HG03442 (cell line): ENCODE measurements at regions not wholly inside any gene's neighbourhood (a gene's known extent, or its start where the extent isn't known, plus 50 kb on each side); places are given as distances from the start of the nearest gene placed in this dataset.
"Not testable (repeated sequence)": the region's sequence is repeated elsewhere in the genome, so short reads cannot be mapped to it uniquely, and the experiment has no call there.

Experiments used
- ATAC-seq: cut with Tn5 transposase; IDR thresholded peaks from one replicate; pipeline ENCODE4 v1.9.1; 2021; ENCODE audit warnings: mild to moderate bottlenecking, moderate library complexity; ENCODE audit not compliant: unreplicated experiment

DNA sequence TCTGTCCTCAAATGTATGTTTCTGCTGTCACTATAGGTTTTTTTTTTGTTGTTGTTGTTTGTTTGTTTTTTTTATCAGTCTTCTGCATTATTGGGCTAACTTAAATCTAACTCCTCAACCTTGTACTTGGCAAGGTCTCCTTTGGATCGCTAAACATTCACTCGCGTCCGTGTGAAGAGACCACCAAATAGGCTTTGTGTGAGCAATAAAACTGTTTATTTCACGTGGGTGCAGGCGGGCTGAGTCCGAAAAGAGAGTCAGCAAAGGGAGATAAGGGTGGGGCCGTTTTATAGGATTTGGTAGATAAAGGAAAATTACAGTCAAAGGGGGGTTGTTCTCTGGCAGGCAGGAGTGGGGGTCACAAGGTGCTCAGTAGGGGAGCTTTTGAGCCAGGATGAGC is 845.6 kb upstream of the ANO3 start:
- not testable (repeated sequence) for ATAC-seq

DNA sequence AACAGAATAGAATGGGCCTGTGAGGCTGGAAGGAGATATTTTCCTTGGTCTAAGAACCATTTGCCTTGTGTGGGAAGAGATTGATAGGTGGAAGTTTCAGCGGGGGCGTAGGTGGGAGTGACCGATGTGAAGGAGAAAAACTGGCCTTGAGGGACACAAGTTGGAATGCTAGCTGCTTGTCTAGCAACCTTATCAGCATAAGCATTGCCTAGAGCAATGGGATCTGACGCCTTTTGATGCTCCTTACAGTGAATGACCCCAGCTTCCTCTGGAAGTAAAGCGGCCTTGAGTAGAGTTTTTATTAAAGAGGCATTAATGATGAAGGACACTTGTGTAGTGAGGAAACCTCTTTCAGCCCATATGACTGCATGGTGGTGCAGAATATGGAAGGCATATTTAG is 843.8 kb upstream of the ANO3 start:
- ATAC-seq, result not testable (repeated sequence)

DNA sequence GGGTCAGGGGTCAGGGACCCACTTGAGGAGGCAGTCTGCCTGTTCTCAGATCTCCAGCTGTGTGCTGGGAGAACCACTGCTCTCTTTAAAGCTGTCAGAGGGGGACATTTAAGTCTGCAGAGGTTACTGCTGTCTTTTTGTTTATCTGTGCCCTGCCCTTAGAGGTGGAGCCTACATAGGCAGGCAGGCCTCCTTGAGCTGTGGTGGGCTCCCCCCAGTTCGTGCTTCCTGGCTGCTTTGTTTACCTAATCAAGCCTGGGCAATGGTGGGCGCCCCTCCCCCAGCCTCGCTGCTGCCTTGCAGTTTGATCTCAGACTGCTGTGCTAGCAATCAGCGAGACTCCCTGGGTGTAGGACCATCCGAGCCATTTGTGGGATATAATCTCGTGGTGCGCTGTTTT is 830.5 kb upstream of the ANO3 start:
- ATAC-seq, result not testable (repeated sequence)

DNA sequence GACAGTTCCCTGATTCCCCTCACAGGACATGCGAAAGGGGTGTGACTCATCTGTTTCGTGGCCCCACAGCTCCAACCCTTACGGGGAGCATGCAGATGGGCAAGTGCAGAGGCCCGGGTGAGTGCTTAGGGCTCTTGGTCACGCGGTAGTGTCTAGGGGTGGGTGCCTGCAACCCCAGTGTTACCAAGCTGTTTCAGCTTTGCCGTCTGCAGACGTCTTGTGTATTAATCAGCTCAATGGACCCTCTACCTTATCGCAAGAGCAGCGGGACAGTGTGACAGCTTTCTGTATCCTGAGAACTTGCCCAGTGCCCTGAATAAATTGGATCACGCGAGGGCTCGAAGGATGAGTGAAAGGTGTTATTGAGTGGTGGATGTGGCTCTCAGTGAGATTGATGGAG is 816.4 kb upstream of the ANO3 start:
- no peak for ATAC-seq

DNA sequence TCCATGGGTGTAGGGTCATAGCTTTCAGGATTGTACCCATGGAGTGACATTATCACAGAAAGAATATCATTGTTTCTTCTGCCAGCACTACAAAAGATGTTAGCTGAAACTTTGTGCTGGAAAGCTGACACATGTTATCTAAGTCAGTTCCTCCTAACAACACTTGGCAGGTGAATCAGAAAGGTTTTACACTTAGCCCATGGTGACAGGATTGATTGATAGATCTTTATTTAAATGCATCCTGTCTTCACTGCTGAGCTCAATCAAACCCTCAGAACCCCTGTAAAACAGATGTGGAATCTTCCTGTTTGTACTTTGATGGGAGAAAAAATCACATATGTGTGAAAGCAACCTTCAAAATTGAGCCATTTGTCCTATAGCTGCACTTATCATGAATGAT is 811.5 kb upstream of the ANO3 start:
- ATAC-seq, result no peak

DNA sequence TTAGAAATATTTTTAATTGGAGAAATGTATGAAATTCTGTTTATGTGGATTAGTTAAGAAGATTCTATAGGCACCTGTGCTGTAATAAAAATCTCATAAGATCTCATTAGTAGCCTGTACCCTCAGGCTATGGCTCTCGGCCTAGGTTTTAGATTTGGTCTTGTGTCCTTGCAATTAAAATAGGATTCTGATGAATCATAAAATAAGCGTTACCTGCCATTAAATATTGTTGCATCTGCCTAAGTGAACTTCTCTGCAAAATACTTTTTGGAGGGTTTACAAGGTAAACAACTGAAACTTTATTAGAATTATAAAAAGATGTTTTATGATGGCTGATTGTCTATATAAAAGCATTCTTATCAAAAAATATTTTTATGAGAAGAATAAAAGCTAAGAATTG is 804.1 kb upstream of the ANO3 start:
- no peak for ATAC-seq

DNA sequence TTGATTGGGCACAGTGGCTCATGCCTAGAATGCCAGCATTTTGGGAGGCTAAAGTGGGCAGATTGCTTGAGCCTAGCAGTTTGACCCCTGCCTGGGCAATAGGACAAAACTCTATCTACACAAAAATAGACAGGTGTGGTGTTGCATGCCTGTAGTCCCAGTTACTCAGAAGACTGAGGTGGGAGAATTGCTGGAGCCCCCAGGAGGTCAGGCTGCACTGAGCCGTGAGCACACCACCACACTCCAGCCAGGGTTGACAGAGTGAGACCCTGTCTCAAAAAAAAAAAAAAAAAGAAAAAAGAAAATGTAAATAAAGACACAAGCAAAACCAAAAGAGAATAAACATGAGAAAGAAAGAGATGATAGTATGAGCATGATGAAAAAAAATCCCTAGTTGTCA is 802.4 kb upstream of the ANO3 start:
- ATAC-seq, result no peak

DNA sequence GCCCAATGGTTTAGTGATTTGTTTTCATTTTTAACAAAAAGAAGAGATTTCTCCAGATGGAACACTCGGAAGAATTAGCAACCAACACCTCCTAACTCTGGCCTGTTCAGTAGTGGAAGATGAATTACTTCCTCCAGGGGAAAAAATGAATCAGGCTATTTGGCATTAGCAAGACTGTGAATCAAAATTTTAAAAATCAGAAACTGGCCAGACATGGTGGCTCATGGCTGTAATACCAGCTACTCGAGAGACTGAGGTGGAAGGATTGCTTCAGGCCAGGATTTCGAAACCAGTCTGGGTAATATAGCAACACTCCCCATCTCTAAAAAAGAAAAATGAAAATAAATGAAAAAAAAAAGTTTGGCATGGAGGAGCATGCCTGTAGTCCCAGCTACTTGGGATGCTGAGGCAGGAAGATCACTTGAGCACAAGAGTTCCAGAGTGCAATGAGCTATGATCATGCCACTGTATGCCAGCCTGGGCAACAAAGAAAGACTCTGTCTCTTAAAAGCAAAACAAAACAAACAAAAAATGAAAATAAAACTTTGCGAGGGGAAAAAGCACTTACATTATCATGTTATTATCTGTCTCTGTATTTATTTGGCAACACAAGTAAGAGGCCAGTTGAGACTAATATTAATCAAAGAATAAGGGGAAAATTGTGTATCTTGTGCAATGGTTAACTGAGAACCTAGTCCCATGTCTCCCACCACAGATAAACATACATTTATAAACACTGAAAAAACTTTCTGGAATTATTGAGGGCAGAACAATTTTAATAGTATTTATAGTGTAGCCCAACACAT is 796.3 kb upstream of the ANO3 start:
- ATAC-seq, result no peak

DNA sequence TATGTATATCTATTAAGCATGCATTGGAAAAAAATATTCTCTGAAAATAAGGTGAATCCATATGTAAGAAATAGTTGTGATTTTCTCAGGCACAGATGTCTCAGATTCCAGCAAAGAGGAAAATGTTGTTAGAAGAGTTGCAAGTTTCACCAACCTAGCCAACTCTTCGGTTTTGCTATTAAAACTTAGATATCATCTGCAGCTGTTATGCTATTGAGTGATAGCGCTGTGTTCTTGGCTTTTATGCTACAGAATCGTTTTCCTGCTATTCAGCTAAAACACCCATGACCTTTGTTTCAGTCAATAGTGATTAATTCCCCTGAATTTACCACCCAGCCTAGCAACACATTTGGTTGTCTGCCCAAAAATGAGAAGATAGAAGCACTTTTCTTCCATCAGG is 795.6 kb upstream of the ANO3 start:
- no peak for ATAC-seq

DNA sequence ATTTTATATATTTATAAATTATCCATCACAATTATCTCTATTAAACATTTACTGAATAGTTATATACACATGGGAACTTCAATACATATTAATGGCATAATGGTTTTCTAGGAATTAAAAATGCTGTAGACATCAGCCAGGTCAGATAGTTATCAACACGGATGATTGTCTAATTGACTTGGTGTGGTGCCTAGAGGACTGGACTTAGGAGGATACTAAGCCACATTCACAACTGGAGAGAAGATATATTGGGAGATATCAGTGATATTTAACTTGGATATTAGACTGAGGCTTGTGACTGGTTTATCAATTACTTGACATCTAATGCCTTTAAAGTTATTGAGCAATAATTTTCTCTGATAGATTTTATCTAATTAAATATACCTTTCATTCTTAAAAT is 794.5 kb upstream of the ANO3 start:
- ATAC-seq, result no peak

DNA sequence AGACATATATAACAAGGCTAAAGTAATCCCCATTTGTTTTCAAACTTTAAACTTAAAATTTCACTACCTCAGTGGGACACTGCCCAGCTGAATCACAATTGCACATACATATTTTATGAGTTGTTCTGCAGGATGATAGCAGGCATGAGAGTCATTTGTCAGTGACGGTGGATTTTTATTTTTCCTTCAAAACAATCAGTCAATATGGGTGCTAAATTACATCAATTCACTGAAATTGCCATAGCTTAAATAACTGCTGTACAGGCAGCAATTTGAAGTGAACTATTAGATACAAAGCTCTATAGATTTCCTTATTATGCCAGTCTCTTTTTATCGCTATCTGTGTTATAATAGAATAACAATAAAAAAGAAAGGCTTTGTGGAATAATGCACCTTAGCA is 784.6 kb upstream of the ANO3 start:
- no peak for ATAC-seq

DNA sequence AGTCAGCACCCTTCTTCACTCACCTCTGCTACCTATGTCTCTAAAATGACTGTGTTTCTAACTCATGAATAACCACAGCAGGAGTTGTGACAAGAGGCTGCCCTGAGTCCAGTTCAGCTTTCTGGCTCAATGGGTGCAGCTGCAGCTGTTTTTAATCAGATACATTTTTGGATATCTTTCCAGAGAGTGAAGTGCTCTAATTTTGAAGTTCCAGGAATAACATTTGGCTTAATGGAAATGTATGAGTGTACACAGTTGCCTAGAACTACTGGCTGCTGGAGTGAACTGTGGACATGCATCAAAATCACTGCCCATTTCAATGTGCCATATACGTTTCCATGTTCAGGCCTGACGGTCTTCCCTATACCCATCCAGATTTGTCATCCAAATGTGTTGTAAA is 769.5 kb upstream of the ANO3 start:
- ATAC-seq, result no peak

DNA sequence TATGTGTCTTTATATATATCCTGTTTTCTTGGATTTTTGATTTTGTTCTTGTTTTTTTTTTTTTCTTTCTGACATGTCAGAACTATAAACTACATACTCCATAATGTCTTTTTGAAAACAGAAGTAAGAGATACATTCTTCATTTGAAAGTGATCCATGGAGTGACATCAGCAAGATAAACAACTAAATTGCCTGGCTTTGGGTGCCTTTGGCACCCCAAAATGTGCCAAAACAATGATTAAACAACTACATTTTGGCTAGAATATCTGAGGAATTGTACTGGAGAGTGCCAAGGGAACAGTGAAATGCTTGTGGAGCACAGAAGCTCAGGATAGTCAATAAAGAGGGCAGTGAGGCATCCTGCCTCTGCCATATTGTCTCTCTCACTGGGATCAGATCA is 766.1 kb upstream of the ANO3 start:
- ATAC-seq, result no peak

DNA sequence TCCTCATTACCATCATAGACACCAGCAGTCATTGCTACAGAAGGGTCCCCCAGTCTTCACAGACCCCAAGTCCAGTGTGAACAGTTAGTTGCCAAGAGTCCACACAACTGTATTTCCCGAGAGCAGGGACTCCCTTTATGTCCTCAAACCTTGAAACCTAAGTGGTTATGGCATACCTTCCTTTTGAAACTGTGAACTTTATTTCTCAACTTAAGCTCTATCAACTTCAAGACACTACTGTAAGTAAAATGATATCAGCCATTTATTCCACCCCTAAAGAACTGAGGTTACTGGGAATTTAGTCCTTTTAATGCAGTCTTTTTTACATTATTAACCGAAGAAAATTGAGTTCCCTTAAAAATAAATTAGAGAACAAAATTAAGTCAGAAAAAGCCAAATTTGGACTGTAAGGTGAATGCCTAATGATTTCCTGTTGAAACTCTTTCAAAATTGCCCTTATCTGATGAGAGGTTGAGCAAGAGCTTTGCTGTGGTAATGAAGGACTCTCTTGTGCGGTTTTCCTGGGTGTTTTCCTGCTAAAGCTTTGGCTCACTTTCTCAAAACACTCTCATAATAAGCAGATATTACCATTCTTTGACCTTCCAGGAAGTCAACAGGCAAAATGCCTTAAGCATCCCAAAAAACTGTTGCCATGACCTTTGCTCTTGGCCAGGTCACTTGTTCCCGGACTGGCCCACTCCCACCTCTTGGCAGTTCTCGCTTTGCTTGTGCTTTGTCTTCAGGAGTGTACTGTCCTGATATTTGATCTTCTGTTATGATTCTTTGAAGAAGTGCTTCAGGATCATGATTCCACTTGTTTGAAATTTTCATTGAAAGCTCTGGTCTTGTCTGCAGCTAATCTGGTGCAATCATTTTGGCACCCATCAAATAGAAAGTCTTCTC is 765.4 kb upstream of the ANO3 start:
- ATAC-seq, result no peak

DNA sequence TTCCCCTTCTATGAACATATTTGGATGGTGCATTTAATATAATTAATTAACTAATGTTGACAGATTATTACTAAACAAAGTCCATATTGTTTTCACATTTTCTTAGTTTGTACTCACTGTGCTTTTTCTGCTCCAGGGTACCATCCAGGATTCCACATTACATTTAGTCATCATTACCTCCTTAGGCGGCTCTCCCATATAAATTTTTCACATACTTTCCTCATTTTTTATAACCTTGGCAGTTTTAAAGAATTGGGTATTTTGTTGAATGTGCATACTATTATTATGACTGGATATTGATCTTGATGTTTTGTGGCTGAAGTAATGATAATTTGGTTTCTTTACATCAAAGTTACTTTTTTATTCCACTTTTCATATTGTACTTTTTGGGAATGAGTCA is 755.6 kb upstream of the ANO3 start:
- no peak for ATAC-seq

DNA sequence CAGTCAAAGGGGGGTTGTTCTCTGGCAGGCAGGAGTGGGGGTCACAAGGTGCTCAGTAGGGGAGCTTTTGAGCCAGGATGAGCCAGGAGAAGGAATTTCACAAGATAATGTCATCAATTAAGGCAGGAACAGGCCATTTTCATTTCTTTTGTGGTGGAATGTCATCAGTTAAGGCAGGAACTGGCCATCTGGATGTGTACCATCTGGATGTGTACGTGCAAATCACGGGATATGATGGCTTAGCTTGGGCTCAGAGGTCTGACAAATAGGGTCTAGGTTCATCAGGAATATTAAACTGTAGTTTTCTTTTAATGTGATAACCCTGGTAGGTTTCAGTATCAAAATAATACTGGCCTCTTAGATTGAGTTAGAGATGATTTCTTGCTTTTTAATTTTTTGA is 752.4 kb upstream of the ANO3 start:
- not testable (repeated sequence) for ATAC-seq

DNA sequence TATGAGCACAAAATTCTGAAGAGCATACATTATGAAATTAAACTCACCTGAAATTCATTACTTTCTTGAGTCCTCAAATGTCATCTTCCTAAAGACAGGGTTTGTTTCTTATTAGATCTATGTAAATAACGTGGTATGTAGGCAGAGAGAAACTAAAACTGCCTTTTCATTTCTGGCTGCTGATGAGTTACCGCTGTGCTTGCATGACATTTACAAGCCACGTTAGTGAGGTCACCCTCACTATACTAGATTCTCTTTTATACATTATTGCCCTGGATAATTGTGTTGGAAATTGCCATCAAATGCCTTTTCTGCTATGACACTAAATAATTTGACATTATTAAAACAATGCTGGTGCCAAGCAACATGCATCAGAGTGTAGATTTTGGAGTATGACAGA is 748.3 kb upstream of the ANO3 start:
- no peak for ATAC-seq

DNA sequence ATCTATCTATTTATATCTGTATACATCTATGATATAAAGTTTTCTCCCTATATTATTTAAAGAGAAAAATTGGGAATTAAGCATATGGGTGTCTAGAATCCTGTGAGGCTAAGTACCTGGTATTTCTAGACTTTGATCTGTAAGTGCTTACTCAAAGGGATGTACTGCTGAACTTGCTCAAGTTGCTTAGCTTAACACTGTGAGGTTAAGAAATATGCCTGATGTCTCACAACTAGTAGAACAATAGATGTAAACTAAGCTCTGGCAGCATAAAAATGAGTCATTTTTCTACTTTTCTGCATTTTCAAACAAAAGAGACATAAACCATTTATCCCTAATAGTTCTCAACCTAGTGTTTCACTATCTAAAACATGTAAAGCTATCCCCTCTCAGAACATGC is 744.4 kb upstream of the ANO3 start:
- no peak for ATAC-seq

DNA sequence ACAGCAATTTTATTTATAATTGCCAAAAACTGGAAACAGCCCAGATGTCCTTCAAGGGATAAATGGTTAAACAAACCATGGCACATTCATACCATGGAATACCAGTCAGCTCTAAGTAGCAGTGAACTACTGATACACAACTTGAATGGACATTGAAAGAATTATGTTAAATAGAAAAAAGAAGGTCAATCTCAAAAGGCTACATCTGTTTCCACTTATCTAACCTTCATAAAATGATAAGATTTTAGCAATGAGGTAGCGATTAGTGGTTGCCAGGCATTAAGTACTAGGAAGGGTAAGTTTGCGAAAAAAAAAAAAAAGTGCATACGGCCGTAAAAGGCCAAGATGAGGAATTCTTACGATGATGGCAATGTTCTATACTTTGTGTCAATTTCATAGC is 738.7 kb upstream of the ANO3 start:
- no peak for ATAC-seq

DNA sequence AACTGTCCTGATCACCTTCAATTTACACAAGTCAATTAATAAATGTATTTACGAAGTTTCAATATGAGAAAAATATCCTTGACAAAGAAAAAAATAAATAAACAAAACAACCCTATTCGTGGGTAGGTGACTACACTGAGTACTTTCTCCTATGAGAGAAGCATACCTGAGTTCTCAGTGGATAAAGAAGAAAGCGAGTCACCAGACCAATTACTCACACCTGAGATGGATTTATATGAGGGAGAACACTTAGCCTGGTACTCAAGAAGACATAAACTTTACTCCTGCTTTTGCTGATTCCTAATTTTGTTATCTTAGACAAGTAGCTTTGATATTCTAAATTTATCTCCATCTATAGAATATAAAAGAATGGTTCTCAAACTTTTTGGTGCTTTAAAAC is 735.2 kb upstream of the ANO3 start:
- no peak for ATAC-seq

DNA sequence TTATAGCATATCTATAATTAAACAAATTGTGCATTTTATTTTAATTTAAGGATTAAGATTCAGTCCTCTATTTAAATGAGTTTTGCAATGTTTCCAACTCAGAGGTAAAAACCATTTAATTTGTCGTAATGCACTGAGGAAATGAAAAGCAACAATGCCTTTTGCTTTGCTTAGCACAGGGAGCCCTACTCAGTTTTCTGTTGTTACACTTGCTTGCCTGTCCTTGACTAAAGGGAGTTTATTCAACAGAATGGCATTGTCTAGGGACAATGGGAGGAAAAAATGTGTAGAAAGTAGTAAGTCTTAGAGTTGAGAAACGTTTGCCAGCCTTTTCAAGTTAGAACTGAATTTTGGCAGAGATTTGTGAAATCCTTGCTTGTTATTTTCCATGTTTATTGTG is 734.2 kb upstream of the ANO3 start:
- no peak for ATAC-seq

DNA sequence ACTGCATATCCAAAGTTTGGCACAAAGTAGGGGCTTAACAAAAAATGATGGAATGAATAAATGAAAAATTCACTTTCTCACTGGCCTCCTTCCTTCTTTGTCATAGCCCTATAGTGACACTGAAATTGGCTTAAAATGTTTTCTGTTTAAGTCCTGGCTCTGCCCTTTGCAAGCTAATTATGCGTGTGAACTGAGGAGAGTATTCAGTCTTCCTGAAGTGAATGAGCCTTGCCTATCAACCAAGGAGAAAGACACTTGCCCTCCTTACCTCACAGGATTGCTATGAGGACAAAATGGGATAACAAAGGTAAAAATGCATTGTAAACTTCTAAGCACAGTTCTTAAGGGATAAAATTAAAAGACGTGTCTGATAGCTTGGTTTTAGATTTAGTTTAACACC is 729.8 kb upstream of the ANO3 start:
- ATAC-seq, result no peak
